ENCODE measurements at regions not wholly inside any gene's neighbourhood (a gene's known extent, or its start where the extent isn't known, plus 50 kb on each side); places are given as distances from the start of the nearest gene placed in this dataset.

DNA sequence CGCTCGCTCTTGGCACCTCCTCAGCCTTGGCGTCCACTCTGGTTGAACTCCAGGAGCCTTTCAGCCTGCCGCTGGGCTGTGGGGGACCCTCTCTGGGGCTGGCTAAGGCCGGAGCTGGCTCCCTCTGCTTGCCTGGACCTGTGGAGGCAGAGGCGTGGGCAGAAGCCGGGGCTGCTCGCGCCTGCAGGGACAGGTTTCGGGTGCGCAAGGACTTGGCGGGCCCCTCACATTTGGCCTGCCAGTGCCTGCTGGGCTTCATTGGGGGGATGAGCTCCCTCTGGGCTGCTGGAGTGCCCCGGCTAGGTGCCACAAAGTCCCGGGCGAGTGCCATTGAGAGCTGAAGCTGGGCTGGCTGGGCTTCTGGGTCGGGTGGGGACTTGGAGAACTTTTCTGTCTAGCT, 371.7 kb downstream of the FAM133A start:
- TF ChIP-seq, protein P1, sequence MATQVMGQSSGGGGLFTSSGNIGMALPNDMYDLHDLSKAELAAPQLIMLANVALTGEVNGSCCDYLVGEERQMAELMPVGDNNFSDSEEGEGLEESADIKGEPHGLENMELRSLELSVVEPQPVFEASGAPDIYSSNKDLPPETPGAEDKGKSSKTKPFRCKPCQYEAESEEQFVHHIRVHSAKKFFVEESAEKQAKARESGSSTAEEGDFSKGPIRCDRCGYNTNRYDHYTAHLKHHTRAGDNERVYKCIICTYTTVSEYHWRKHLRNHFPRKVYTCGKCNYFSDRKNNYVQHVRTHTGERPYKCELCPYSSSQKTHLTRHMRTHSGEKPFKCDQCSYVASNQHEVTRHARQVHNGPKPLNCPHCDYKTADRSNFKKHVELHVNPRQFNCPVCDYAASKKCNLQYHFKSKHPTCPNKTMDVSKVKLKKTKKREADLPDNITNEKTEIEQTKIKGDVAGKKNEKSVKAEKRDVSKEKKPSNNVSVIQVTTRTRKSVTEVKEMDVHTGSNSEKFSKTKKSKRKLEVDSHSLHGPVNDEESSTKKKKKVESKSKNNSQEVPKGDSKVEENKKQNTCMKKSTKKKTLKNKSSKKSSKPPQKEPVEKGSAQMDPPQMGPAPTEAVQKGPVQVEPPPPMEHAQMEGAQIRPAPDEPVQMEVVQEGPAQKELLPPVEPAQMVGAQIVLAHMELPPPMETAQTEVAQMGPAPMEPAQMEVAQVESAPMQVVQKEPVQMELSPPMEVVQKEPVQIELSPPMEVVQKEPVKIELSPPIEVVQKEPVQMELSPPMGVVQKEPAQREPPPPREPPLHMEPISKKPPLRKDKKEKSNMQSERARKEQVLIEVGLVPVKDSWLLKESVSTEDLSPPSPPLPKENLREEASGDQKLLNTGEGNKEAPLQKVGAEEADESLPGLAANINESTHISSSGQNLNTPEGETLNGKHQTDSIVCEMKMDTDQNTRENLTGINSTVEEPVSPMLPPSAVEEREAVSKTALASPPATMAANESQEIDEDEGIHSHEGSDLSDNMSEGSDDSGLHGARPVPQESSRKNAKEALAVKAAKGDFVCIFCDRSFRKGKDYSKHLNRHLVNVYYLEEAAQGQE (IDR thresholded peaks at IDR 0.05; ENCODE audit: low read depth), result no peak
- TF ChIP-seq YY1 (IDR thresholded peaks at IDR 0.05; ENCODE audit: low read depth), result no peak
- TF ChIP-seq TEAD4 (IDR thresholded peaks at IDR 0.05), result no peak
- TF ChIP-seq EP300 (IDR thresholded peaks at IDR 0.05; ENCODE audit: borderline replicate concordance), result no peak
- TF ChIP-seq, protein P2, sequence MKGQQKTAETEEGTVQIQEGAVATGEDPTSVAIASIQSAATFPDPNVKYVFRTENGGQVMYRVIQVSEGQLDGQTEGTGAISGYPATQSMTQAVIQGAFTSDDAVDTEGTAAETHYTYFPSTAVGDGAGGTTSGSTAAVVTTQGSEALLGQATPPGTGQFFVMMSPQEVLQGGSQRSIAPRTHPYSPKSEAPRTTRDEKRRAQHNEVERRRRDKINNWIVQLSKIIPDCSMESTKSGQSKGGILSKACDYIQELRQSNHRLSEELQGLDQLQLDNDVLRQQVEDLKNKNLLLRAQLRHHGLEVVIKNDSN (IDR thresholded peaks at IDR 0.05), result no peak
- no peak for TF ChIP-seq RAD21 (IDR thresholded peaks at IDR 0.05; ENCODE audit: low read depth)
- TF ChIP-seq CEBPB (IDR thresholded peaks at IDR 0.05), result no peak
- TF ChIP-seq, protein P3, sequence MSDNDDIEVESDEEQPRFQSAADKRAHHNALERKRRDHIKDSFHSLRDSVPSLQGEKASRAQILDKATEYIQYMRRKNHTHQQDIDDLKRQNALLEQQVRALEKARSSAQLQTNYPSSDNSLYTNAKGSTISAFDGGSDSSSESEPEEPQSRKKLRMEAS (IDR thresholded peaks at IDR 0.05), result no peak
- no peak for TF ChIP-seq TAF1 (IDR thresholded peaks at IDR 0.05; ENCODE audit: low read depth)
- no peak for TF ChIP-seq NFIC (IDR thresholded peaks at IDR 0.05)
- TF ChIP-seq EGR1 (IDR thresholded peaks at IDR 0.05), result no peak
